HG02678 (cell line): ENCODE measurements at regions not wholly inside any gene's neighbourhood (a gene's known extent, or its start where the extent isn't known, plus 50 kb on each side); places are given as distances from the start of the nearest gene placed in this dataset.

ENCODE experiments used
- ATAC-seq: cut with Tn5 transposase; IDR thresholded peaks from one replicate; pipeline ENCODE4 v1.9.1; 2021; ENCODE audit warnings: mild to moderate bottlenecking, moderate library complexity; ENCODE audit not compliant: unreplicated experiment

DNA sequence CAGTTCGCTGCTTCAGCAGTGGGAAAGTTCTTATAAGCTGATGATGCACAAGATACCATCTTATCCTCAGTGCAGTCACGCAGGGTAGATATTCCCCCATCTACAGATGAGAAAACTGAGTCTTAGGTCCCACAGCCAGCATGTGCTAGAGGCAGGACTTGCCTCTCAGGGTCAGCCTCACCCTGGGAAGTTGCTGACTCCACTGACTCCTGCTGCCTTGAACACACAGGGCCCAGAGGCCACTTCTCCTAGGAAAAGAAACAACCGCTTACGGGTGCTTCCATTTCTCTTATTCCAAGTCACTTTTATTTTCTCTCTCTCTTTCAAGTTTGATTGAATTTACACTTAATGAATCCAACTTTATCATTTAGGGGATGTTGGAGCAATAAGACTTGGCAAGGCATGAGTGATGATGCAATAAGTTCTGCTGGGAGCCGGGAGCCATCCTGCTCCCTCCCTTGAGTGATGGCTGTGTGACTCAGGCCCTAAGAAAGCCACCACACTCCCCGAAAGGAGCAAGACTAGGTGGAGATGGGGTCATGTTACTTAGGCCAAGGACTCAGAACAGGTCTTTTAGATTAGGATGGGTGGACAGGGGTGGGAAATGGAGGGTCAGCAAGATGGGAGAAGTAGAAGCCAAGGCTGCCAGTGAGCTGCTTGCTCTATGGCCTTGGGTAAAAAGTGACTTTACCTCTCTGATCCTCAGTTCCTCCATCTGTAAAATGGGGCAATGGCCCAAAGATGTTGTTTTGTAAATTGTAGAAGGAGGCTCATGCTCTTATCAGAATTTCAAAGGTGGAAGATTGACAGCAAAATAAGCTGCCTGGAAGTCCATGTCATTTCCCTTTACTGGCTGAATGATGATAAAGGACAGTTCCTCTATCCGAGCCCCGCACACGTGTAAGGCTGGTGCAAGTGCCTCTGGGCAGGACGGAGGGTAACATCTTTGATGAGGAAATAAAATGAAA is 67.4 kb upstream of the ZNF618 start:
- ATAC-seq: no peak

DNA sequence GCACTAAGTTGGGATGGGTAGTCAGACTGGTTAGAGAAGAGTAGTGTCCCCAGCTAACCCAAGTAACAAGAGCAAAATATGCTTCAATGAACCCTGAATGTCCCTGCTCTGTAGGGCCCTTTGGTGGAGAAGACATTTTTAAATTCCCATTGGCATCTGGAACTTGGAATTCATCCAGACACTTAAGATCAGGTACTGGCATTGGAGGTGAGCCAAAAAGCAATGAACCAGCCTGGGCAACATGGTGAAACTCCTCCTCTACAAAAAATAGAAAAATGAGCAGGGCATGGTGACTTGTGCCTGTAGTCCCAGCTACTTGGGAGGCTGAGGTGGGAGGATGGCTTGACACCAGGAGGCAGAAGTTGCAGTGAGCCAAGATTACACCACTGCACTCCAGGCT is 58.9 kb upstream of the ZNF618 start:
- no peak for ATAC-seq

DNA sequence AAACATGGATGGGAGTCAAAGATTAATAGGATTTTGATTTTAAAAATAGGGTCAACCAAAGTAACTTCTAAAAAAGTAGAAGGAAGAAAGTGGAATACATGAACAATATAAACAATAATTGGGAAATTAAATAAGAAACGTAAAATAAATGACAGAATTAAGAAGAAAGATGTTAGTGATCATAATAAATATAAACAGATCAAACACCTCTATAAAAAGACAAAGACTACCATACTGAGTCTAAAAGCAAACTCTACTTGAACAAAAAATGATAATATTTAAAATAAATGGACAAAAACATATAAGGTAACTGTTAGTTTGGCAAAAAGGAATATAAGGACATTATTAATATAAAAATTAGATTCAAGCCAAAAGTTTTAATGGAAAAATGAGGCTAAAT is 57.7 kb upstream of the ZNF618 start:
- ATAC-seq: no peak

DNA sequence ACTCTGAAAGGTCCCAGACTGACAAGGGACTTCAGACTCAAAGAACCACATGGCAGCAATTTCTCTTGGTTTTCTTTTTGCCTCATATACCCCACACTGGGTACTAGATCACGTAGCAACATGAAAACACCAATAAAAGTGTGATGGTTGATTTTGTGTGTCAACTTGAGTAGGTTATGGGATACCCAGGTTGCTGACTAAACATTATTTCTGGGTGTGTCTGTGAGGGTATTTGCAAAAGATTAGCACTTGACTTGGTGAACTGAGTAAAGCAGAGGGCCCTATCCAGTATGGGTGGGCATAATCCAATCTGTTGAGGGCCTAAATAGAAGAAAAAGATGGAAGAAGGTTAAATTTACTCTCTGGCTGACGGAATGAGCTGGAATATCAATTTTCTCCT is 53.8 kb upstream of the ZNF618 start:
- ATAC-seq: no peak

DNA sequence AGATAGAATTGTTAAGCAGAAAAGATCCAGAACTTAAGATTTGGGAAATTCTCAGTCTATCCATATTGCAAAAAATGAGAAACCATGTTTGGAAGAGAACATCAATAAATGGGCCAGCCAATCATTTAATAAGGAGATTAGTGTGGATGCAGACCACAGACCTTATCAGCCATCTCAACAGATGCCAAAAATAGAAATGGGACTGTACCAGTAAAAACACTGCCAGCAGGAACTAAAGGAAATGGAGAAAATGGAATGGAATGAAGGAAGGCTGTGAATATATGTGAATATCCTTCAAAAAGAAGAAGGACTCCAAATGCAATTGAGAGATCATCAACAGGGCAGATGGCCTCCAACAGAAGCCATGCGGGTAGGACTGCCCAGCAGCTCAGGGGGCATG is 52.7 kb upstream of the ZNF618 start:
- no peak for ATAC-seq
